Cardiac muscle cell (in vitro differentiated cells and primary cell): ENCODE measurements at regions not wholly inside any gene's neighbourhood (a gene's known extent, or its start where the extent isn't known, plus 50 kb on each side); places are given as distances from the start of the nearest gene placed in this dataset.
"Not testable (repeated sequence)": the region's sequence is repeated elsewhere in the genome, so short reads cannot be mapped to it uniquely, and the experiment has no call there.

Experiments used
- DNase-seq, 2 donors: peaks; one replicate each; pipeline versions ENCODE4 v3.0.0 to v3.0.0-alpha.2; 2010 to 2017; ENCODE audit warnings: low read depth in 1 of 2, low spot score in 1 of 2
- H3K27ac ChIP-seq: fragments of 200-600 bp; sonication (generic); 2 replicates; pipeline ENCODE4 v1.5.1; 2016
- H3K27me3 ChIP-seq: fragments of 200-600 bp; sonication (generic); 2 replicates; pipeline ENCODE4 v1.6.0; 2016; ENCODE audit warnings: control low read depth
- H3K36me3 ChIP-seq: fragments of 200-600 bp; sonication (generic); 2 replicates; pipeline ENCODE4 v1.5.1; 2016; ENCODE audit warnings: control low read depth
- H3K4me1 ChIP-seq: fragments of 200-600 bp; sonication (generic); 2 replicates; pipeline ENCODE4 v1.8.1; 2017; ENCODE audit warnings: low read depth, mild to moderate bottlenecking, mixed run types
- H3K4me3 ChIP-seq: fragments of 200-600 bp; sonication (generic); 2 replicates; pipeline ENCODE4 v1.5.1; 2016; ENCODE audit warnings: mild to moderate bottlenecking
- H3K9me3 ChIP-seq: fragments of 200-600 bp; sonication (generic); 2 replicates; pipeline ENCODE4 v1.5.1; 2017; ENCODE audit warnings: low read depth, mild to moderate bottlenecking, control low read depth
- CTCF ChIP-seq: IDR thresholded peaks from 2 replicates; pipeline ENCODE4 v1.5.1; 2012; ENCODE audit warnings: low read depth, mild to moderate bottlenecking, low read length

GRCh38 chr1:29556657-29557056 lies 320.3 kb downstream of the PTPRU start:
- TF ChIP-seq CTCF = no peak
- DNase-seq = no peak

DNA sequence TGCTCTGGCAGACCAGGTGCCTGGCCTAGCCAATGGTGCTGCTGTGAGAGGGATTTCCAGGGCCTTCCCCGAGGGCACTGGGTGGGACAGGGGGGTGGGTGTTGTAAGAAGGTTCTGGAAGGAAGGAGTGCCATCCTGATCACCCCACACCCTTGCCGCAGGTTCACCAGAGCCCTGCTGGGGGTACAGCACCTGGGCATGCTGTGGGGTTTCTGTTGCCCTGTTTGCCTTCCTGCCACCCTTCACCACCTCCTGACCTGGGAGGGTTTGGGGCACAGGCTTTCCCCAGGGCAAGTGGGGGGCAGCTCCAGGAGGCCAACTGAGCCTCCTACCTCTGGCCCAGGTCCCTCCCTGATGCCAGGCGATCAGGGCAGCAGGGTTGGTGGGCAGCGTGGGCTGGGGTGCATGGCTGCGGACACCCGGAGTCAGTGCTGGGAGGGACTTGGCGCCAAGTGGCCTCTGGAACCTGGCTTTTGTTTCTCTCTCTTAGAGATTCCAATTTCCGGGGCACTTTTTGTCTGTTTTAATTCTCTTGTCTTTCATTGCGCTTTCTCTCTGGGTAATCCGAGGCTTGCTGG lies 318.8 kb downstream of the PTPRU start:
- Histone ChIP-seq H3K4me3 (no peak overlapping the region), H3K27me3 (no peaks in the 10 kb centered on the region), H3K27ac (no peak overlapping the region), H3K36me3 (no peaks in the 10 kb centered on the region), H3K9me3 (no peaks in the 10 kb centered on the region), H3K4me1 (no peaks in the 10 kb centered on the region)
- TF ChIP-seq CTCF = no peak
- no peak for DNase-seq

More at GRCh38 chr1:29556657-29557056, 320.3 kb downstream of the PTPRU start:
- Histone ChIP-seq H3K9me3 (no peaks in the 10 kb centered on the region), H3K36me3 (no peaks in the 10 kb centered on the region), H3K27ac (no peak overlapping the region), H3K27me3 (no peaks in the 10 kb centered on the region), H3K4me3 (no peak overlapping the region), H3K4me1 (no peaks in the 10 kb centered on the region)

DNA sequence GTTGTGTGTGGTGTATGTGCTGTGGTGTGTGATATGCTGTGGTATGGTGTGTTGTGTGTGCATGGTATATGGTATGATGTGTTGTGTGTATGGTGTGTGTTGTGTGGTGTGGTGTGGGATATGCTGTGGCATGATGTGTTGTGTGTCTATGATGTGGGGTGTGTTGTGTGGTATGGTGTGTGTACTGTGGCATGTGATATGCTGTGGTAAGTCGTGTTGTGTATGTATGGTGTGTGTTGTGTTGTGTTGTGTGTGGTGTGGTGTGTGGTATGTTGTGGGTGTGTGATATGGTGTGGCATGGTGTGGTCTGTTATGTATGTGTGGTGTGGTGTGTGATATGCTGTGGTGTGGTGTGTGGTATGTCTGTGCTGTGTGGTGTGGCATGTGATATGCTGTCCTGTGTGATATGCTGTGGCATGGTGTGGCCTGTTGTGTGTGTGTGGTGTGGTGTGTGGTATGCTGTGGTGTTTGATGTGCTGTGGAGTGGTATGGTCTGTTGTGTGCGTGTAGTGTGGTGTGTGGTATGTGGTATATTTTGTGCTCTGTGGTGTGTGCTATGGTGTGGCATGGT lies 318.0 kb downstream of the PTPRU start:
- no peaks in the 10 kb centered on the region for H3K36me3 ChIP-seq
- TF ChIP-seq CTCF = no peak
- no peak for DNase-seq
- H3K27me3 ChIP-seq = no peaks in the 10 kb centered on the region
- H3K9me3 ChIP-seq = no peaks in the 10 kb centered on the region
- no peaks in the 10 kb centered on the region for H3K4me1 ChIP-seq
- no peak overlapping the region for H3K27ac ChIP-seq
- H3K4me3 ChIP-seq = no peak overlapping the region

GRCh38 chr1:29551123-29551936 lies 315.0 kb downstream of the PTPRU start:
- Histone ChIP-seq H3K4me3 (no peak overlapping the region), H3K9me3 (no peaks in the 10 kb centered on the region), H3K36me3 (no peaks in the 10 kb centered on the region), H3K4me1 (no peaks in the 10 kb centered on the region), H3K27ac (no peak overlapping the region), H3K27me3 (no peaks in the 10 kb centered on the region)
- TF ChIP-seq CTCF = no peak
- no peak for DNase-seq

GRCh38 chr1:29550119-29550841 lies 314.0 kb downstream of the PTPRU start:
- no peak for TF ChIP-seq CTCF
- peak in 1 of 2 donors; percentile 6 for DNase-seq

GRCh38 chr1:29549728-29550118 lies 313.4 kb downstream of the PTPRU start:
- DNase-seq, H3K27ac ChIP-seq, H3K36me3 ChIP-seq, H3K9me3 ChIP-seq, H3K4me3 ChIP-seq, H3K4me1 ChIP-seq, H3K27me3 ChIP-seq: not testable (repeated sequence)

More at GRCh38 chr1:29550119-29550841, 314.0 kb downstream of the PTPRU start:
- no peaks in the 10 kb centered on the region for H3K27me3 ChIP-seq
- H3K4me1 ChIP-seq = no peaks in the 10 kb centered on the region
- H3K36me3 ChIP-seq = no peaks in the 10 kb centered on the region
- no peak overlapping the region for H3K27ac ChIP-seq
- no peaks in the 10 kb centered on the region for H3K9me3 ChIP-seq
- H3K4me3 ChIP-seq = no peak overlapping the region
